ENCODE measurements at regions not wholly inside any gene's neighbourhood (a gene's known extent, or its start where the extent isn't known, plus 50 kb on each side); places are given as distances from the start of the nearest gene placed in this dataset.
"Not testable (repeated sequence)": the region's sequence is repeated elsewhere in the genome, so short reads cannot be mapped to it uniquely, and the experiment has no call there.

DNA sequence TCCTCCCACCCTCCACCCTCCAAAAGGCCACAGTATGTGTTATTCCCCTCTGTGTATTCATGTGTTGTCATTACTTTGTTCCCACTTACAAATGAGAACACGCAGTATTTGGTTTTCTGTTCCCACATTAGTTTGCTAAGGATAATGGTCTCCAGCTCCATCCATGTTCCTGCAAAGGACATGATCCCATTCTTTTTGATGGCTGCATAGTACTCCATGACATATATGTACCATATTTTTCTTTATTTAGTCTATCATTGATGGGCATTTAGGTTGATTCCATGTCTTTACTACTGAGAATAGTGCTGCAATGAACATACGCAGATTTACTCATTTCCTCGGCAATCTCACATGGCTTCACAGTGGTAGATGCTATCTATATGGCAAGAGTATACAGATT, 453.6 kb upstream of the CFAP20DC start:
- H3K36me3 ChIP-seq: no peaks in the 10 kb centered on the region
- H3K27me3 ChIP-seq: no peaks in the 10 kb centered on the region
- ATAC-seq: no peak
- TF ChIP-seq, protein P1, sequence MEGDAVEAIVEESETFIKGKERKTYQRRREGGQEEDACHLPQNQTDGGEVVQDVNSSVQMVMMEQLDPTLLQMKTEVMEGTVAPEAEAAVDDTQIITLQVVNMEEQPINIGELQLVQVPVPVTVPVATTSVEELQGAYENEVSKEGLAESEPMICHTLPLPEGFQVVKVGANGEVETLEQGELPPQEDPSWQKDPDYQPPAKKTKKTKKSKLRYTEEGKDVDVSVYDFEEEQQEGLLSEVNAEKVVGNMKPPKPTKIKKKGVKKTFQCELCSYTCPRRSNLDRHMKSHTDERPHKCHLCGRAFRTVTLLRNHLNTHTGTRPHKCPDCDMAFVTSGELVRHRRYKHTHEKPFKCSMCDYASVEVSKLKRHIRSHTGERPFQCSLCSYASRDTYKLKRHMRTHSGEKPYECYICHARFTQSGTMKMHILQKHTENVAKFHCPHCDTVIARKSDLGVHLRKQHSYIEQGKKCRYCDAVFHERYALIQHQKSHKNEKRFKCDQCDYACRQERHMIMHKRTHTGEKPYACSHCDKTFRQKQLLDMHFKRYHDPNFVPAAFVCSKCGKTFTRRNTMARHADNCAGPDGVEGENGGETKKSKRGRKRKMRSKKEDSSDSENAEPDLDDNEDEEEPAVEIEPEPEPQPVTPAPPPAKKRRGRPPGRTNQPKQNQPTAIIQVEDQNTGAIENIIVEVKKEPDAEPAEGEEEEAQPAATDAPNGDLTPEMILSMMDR (IDR thresholded peaks at IDR 0.05): no peak
- H3K4me3 ChIP-seq: no peak overlapping the region
- H3K27ac ChIP-seq: no peak overlapping the region
- no peak for DNase-seq
- no peaks in the 10 kb centered on the region for H3K4me1 ChIP-seq
- intact Hi-C loops (cut with DNase I): no loop called here
- H3K9me3 ChIP-seq: no peaks in the 10 kb centered on the region

DNA sequence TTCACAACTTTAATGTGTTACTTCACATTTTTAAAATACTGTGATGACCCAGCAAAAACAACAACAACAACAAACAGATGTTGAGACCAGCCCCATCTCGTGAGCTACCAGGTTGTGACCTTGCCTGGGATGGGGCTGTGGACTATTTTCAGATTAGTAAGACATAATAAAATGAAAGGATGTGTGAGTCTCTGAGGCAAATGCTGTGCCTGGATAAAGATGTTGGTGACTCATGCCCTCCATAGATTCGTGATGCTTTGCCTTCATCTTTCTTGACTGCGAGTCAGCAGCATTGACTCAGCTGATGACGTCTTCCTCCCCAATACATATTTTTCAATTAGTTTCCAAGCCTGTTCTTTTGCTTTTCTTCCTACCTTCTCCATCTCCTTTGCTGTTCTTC, 453.0 kb upstream of the CFAP20DC start:
- Histone ChIP-seq H3K27me3 (no peaks in the 10 kb centered on the region), H3K4me1 (no peaks in the 10 kb centered on the region), H3K36me3 (no peaks in the 10 kb centered on the region), H3K9me3 (no peaks in the 10 kb centered on the region), H3K27ac (no peak overlapping the region), H3K4me3 (no peak overlapping the region)
- TF ChIP-seq, protein P1 (IDR thresholded peaks at IDR 0.05): no peak
- DNase-seq (no peak), ATAC-seq (no peak)
- intact Hi-C loops (cut with DNase I): no loop called here

DNA sequence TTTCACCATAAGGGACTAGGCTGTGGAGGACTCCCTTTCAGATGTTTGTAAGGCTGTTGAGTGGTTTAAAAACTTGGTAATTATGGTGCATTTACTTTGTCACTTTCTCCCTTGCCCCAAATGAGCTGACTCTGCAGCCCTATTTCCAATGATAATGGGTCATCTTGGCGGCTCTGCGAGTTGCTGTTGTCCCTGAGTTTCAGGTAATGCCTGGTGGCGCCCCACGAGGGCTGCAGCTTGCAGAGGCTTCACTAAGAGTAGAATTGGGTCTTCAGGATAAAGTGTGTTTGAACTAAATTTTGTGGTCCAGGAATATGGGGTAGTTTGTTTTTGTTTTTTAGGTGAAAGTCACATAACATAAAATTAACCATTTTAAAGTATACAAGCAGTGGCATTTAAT, 450.1 kb upstream of the CFAP20DC start:
- TF ChIP-seq, protein P1 (IDR thresholded peaks at IDR 0.05): no peak
- no peak overlapping the region for H3K27ac ChIP-seq
- no peak overlapping the region for H3K4me3 ChIP-seq
- intact Hi-C loops (cut with DNase I): no loop called here
- no peaks in the 10 kb centered on the region for H3K4me1 ChIP-seq
- ATAC-seq: no peak
- no peaks in the 10 kb centered on the region for H3K36me3 ChIP-seq
- no peak for DNase-seq
- no peaks in the 10 kb centered on the region for H3K9me3 ChIP-seq
- no peaks in the 10 kb centered on the region for H3K27me3 ChIP-seq

DNA sequence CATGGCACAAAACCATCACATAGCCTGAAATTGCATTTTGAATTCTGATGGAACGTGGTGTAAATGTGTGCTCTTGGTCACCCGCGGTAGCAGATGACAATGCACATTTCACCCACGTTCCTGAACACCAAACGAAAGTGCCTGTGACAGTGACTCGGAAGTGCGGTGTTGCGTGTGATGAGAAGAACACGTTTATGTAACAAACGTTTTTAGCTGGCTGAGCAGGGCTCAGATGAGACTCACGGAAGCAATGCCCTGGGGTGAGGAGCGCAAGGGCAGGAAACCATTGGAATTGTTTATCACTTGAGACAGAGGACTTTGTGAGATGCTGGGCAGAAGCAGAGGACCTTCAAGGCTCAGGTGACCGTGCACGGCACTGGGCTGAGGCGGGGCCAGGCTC, 449.2 kb upstream of the CFAP20DC start:
- Histone ChIP-seq H3K36me3 (no peaks in the 10 kb centered on the region), H3K27me3 (no peaks in the 10 kb centered on the region), H3K4me1 (no peaks in the 10 kb centered on the region), H3K27ac (no peak overlapping the region), H3K9me3 (no peaks in the 10 kb centered on the region), H3K4me3 (no peak overlapping the region)
- intact Hi-C loops (cut with DNase I): no loop called here
- TF ChIP-seq, protein P1 (IDR thresholded peaks at IDR 0.05): no peak
- ATAC-seq (no peak), DNase-seq (no peak)

DNA sequence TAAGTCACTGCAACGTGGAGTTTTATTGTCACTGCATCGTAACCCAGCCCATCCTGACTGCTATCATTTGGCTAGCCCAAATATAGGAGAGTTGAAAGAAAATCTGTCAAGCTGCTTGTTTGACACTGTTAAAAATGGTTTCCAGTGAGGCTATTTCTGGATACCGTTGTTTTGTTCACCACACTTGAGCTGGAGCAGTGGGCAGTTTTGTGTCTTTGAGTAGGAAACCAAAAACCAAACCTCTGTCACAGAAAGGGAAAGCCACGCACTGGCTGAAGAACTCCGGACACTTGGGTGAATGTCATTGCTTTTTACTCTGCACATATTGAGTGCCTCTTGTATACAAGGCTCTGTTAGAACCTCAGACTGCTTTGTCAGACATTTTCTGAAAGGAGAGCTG, 446.4 kb upstream of the CFAP20DC start:
- intact Hi-C loops (cut with DNase I): no loop called here
- ATAC-seq: no peak
- H3K4me3 ChIP-seq: no peak overlapping the region
- TF ChIP-seq, protein P1 (IDR thresholded peaks at IDR 0.05): no peak
- H3K4me1 ChIP-seq: no peaks in the 10 kb centered on the region
- no peaks in the 10 kb centered on the region for H3K27me3 ChIP-seq
- H3K36me3 ChIP-seq: no peaks in the 10 kb centered on the region
- H3K9me3 ChIP-seq: no peaks in the 10 kb centered on the region
- DNase-seq: no peak
- no peak overlapping the region for H3K27ac ChIP-seq

DNA sequence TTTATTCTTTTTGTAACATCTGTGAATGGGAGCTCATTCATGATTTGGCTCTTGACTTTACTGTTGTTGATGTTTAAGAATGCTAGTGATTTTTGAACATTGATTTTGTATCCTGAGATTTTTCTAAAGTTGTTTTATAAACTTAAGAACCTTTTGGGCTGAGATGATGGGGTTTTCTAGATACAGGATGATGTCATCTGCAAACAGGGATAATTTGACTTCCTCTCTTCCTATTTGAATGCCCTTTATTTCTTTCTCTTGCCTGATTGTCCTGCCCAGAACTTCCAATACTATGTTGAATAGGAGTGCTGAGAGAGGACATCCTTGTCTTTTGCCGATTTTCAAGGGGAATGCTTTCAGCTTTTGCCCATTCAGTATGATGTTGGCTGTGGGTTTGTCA, 445.1 kb upstream of the CFAP20DC start:
- H3K36me3 ChIP-seq; H3K27me3 ChIP-seq; DNase-seq; H3K27ac ChIP-seq; H3K4me3 ChIP-seq; H3K9me3 ChIP-seq; H3K4me1 ChIP-seq; ATAC-seq; intact Hi-C loops (cut with DNase I): not testable (repeated sequence)
